ENCODE measurements at regions not wholly inside any gene's neighbourhood (a gene's known extent, or its start where the extent isn't known, plus 50 kb on each side); places are given as distances from the start of the nearest gene placed in this dataset.

GRCh38 chr4:137648531-137648930 lies 116.2 kb upstream of the PCDH18 start:
- in situ Hi-C loops (cut with MboI; ENCODE audit: low sequenced_read_pairs) = no loop called here

- in situ Hi-C loops (cut with MboI; ENCODE audit: low sequenced_read_pairs) = no loop called here
Measured at GRCh38 chr4:137647375-137647774, 115.1 kb upstream of the PCDH18 start.

- in situ Hi-C loops (cut with MboI; ENCODE audit: low sequenced_read_pairs) = no loop called here
Measured at GRCh38 chr4:137644201-137644600, 111.9 kb upstream of the PCDH18 start.

GRCh38 chr4:137641544-137641943 lies 109.2 kb upstream of the PCDH18 start:
- in situ Hi-C loops (cut with MboI; ENCODE audit: low sequenced_read_pairs) = no loop called here

- in situ Hi-C loops (cut with MboI; ENCODE audit: low sequenced_read_pairs) = no loop called here
Measured at GRCh38 chr4:137640838-137641158, 108.5 kb upstream of the PCDH18 start.

- in situ Hi-C loops (cut with MboI; ENCODE audit: low sequenced_read_pairs) = no loop called here
Measured at GRCh38 chr4:137640156-137640837, 108.0 kb upstream of the PCDH18 start.

- in situ Hi-C loops (cut with MboI; ENCODE audit: low sequenced_read_pairs) = no loop called here
Measured at GRCh38 chr4:137638934-137639333, 106.6 kb upstream of the PCDH18 start.

- in situ Hi-C loops (cut with MboI; ENCODE audit: low sequenced_read_pairs) = no loop called here
Measured at GRCh38 chr4:137635601-137636000, 103.3 kb upstream of the PCDH18 start.

- in situ Hi-C loops (cut with MboI; ENCODE audit: low sequenced_read_pairs) = no loop called here
Measured at GRCh38 chr4:137635108-137635507, 102.8 kb upstream of the PCDH18 start.

GRCh38 chr4:137632842-137633241 lies 100.5 kb upstream of the PCDH18 start:
- in situ Hi-C loops (cut with MboI; ENCODE audit: low sequenced_read_pairs) = no loop called here

- in situ Hi-C loops (cut with MboI; ENCODE audit: low sequenced_read_pairs) = no loop called here
Measured at GRCh38 chr4:137631605-137632004, 99.3 kb upstream of the PCDH18 start.

GRCh38 chr4:137630252-137630651 lies 98.0 kb upstream of the PCDH18 start:
- in situ Hi-C loops (cut with MboI; ENCODE audit: low sequenced_read_pairs) = no loop called here

GRCh38 chr4:137627739-137628460 lies 95.6 kb upstream of the PCDH18 start:
- in situ Hi-C loops (cut with MboI; ENCODE audit: low sequenced_read_pairs) = no loop called here

- in situ Hi-C loops (cut with MboI; ENCODE audit: low sequenced_read_pairs) = no loop called here
Measured at GRCh38 chr4:137626942-137627738, 94.8 kb upstream of the PCDH18 start.

GRCh38 chr4:137623013-137623412 lies 90.7 kb upstream of the PCDH18 start:
- in situ Hi-C loops (cut with MboI; ENCODE audit: low sequenced_read_pairs) = no loop called here

- in situ Hi-C loops (cut with MboI; ENCODE audit: low sequenced_read_pairs) = no loop called here
Measured at GRCh38 chr4:137621056-137621455, 88.8 kb upstream of the PCDH18 start.

- in situ Hi-C loops (cut with MboI; ENCODE audit: low sequenced_read_pairs) = no loop called here
Measured at GRCh38 chr4:137614491-137614890, 82.2 kb upstream of the PCDH18 start.

- in situ Hi-C loops (cut with MboI; ENCODE audit: low sequenced_read_pairs) = no loop called here
Measured at GRCh38 chr4:137611998-137612700, 79.9 kb upstream of the PCDH18 start.

- in situ Hi-C loops (cut with MboI; ENCODE audit: low sequenced_read_pairs) = no loop called here
Measured at GRCh38 chr4:137610960-137611359, 78.7 kb upstream of the PCDH18 start.

- in situ Hi-C loops (cut with MboI; ENCODE audit: low sequenced_read_pairs) = no loop called here
Measured at GRCh38 chr4:137609718-137610430, 77.6 kb upstream of the PCDH18 start.

- in situ Hi-C loops (cut with MboI; ENCODE audit: low sequenced_read_pairs) = no loop called here
Measured at GRCh38 chr4:137608085-137608484, 75.8 kb upstream of the PCDH18 start.

Data from HL-60/S4 (cell line).